IMR-90 (cell line): ENCODE measurements at regions not wholly inside any gene's neighbourhood (a gene's known extent, or its start where the extent isn't known, plus 50 kb on each side); places are given as distances from the start of the nearest gene placed in this dataset.

Source experiments
- ATAC-seq: fragments of 200-7000 bp; cut with Tn5 transposase; 2 replicates; pipeline ENCODE4 v1.9.1; 2020; ENCODE audit warnings: low read depth, mild to moderate bottlenecking, moderate library complexity
- BruUV-seq: library from RNA; stranded (reverse); fragments of 400-500 nt; replicated peaks from 2 replicates; lab custom pipeline; 2021; lab: Mats Ljungman, UMichigan
- CTCF ChIA-PET: fragments of 300-600 bp; formaldehyde crosslinking; extraction: SDS; loops from one replicate; lab custom pipeline; 2021; ENCODE audit warnings: antibody characterized with exemption; lab: Yijun Ruan, JAX
- POLR2A ChIA-PET: fragments of 300-600 bp; sonication (Branson Sonifier 250); formaldehyde crosslinking; loops from one replicate; lab custom pipeline; 2022; ENCODE audit warnings: antibody characterized with exemption; ENCODE audit not compliant: unreplicated experiment; lab: Charles Lee
- DNase-seq: peaks from one replicate; pipeline ENCODE4 v3.0.0; 2013
- H2AFZ ChIP-seq: replicated peaks from 2 replicates; pipeline ENCODE3; 2013; ENCODE audit warnings: low read length, mild to moderate bottlenecking; ENCODE audit not compliant: poor library complexity
- H2AK5ac ChIP-seq: 2 replicates; pipeline ENCODE4 v1.6.1; 2013; ENCODE audit warnings: low read depth, low read length, inconsistent platforms
- H2AK9ac ChIP-seq: replicated peaks from 2 replicates; pipeline ENCODE3; 2013; ENCODE audit warnings: mild to moderate bottlenecking, low read depth, low read length, moderate library complexity; ENCODE audit not compliant: poor library complexity
- H2BK120ac ChIP-seq: 2 replicates; pipeline ENCODE4 v1.6.1; 2013; ENCODE audit warnings: low read depth, low read length, inconsistent platforms
- H2BK15ac ChIP-seq: 3 replicates; pipeline ENCODE4 v1.6.1; 2013; ENCODE audit warnings: low read depth, low read length, inconsistent platforms
- H2BK20ac ChIP-seq: 2 replicates; pipeline ENCODE4 v1.6.1; 2013; ENCODE audit warnings: low read depth, mild to moderate bottlenecking, inconsistent platforms, low read length, moderate library complexity
- H2BK5ac ChIP-seq: 2 replicates; pipeline ENCODE4 v1.6.1; 2013; ENCODE audit warnings: mild to moderate bottlenecking, low read depth, low read length, inconsistent platforms; ENCODE audit not compliant: poor library complexity, severe bottlenecking
- H3K14ac ChIP-seq: replicated peaks from 2 replicates; pipeline ENCODE4 v1.6.1; 2013; ENCODE audit warnings: low read depth, low read length, inconsistent platforms
- H3K18ac ChIP-seq: 2 replicates; pipeline ENCODE4 v1.6.1; 2013; ENCODE audit warnings: low read depth, low read length, control low read depth
- H3K23ac ChIP-seq: 2 replicates; pipeline ENCODE4 v1.6.1; 2013; ENCODE audit warnings: low read depth, low read length, inconsistent platforms
- H3K27ac ChIP-seq: 2 replicates; pipeline ENCODE4 v1.5.1; 2013; ENCODE audit warnings: mild to moderate bottlenecking, control low read depth, low read length; ENCODE audit not compliant: insufficient read depth
- H3K27me3 ChIP-seq: 2 replicates; pipeline ENCODE4 v1.6.1; 2013; ENCODE audit warnings: low read length; ENCODE audit not compliant: control insufficient read depth, insufficient read depth
- H3K36me3 ChIP-seq: 2 replicates; pipeline ENCODE4 v1.6.1; 2013; ENCODE audit warnings: low read length, mixed read lengths; ENCODE audit not compliant: control insufficient read depth, insufficient read depth
- H3K4ac ChIP-seq: 2 replicates; pipeline ENCODE4 v1.6.1; 2013; ENCODE audit warnings: low read depth, low read length, inconsistent platforms
- H3K4me1 ChIP-seq: 2 replicates; pipeline ENCODE4 v1.6.1; 2013; ENCODE audit warnings: low read length, mixed read lengths; ENCODE audit not compliant: control insufficient read depth, insufficient read depth
- H3K4me2 ChIP-seq: 2 replicates; pipeline ENCODE4 v1.6.1; 2013; ENCODE audit warnings: low read depth, mild to moderate bottlenecking, control low read depth, low read length, moderate library complexity
- H3K4me3 ChIP-seq: 2 replicates; pipeline ENCODE4 v1.5.1; 2013; ENCODE audit warnings: low read depth, mild to moderate bottlenecking, control low read depth, low read length, moderate library complexity; ENCODE audit not compliant: insufficient read depth
- H3K56ac ChIP-seq: 2 replicates; pipeline ENCODE4 v1.6.1; 2013; ENCODE audit warnings: low read length, inconsistent platforms; ENCODE audit not compliant: insufficient read depth; ENCODE audit errors: extremely low read depth
- H3K79me1 ChIP-seq, 2 experiments: 2 replicates each; pipeline ENCODE4 v1.6.1; 2013; ENCODE audit warnings: low read length in 2 of 2, inconsistent platforms in 1 of 2, low read depth in 1 of 2
- H3K9ac ChIP-seq: 2 replicates; pipeline ENCODE4 v1.6.1; 2013; ENCODE audit warnings: low read depth, low read length, control low read depth
- H3K9me1 ChIP-seq: 2 replicates; pipeline ENCODE4 v1.6.1; 2013; ENCODE audit warnings: low read length, inconsistent platforms; ENCODE audit not compliant: insufficient read depth
- H3K9me3 ChIP-seq: 2 replicates; pipeline ENCODE4 v1.6.1; 2013; ENCODE audit warnings: low read length; ENCODE audit not compliant: control insufficient read depth, insufficient read depth
- H4K20me1 ChIP-seq: 2 replicates; pipeline ENCODE4 v1.6.1; 2013; ENCODE audit warnings: low read length, inconsistent platforms; ENCODE audit not compliant: insufficient read depth
- H4K5ac ChIP-seq: 2 replicates; pipeline ENCODE4 v1.6.1; 2013; ENCODE audit warnings: mild to moderate bottlenecking, low read depth, low read length, control low read depth
- H4K8ac ChIP-seq, 2 experiments: 2 replicates each; pipeline ENCODE4 v1.6.1; 2013; ENCODE audit warnings: low read depth in 2 of 2, low read length in 2 of 2, control low read depth in 1 of 2, inconsistent platforms in 1 of 2
- H4K91ac ChIP-seq: 2 replicates; pipeline ENCODE4 v1.6.1; 2013; ENCODE audit warnings: low read depth, low read length, inconsistent platforms; ENCODE audit not compliant: insufficient read depth
- BHLHE40 ChIP-seq: fragments of 150-350 bp; IDR thresholded peaks from 2 replicates; pipeline ENCODE4 v1.6.1; 2016; ENCODE audit warnings: mild to moderate bottlenecking, low read depth, low read length
- CEBPB ChIP-seq: IDR thresholded peaks from 2 replicates; pipeline ENCODE4 v1.6.1; 2012; ENCODE audit warnings: low read depth, low read length, improper control_type of control experiment
- CHD1 ChIP-seq: IDR thresholded peaks from 2 replicates; pipeline ENCODE4 v1.6.1; 2012; ENCODE audit warnings: low read depth, low read length, improper control_type of control experiment
- ELK1 ChIP-seq: fragments of 150-350 bp; IDR thresholded peaks from 2 replicates; pipeline ENCODE4 v1.6.1; 2016; ENCODE audit warnings: low read depth, mild to moderate bottlenecking, low read length, moderate library complexity, borderline replicate concordance
- FOS ChIP-seq: fragments of 150-350 bp; IDR thresholded peaks from 2 replicates; pipeline ENCODE4 v1.6.1; 2016; ENCODE audit warnings: low read depth, low read length
- MAFK ChIP-seq: IDR thresholded peaks from 2 replicates; pipeline ENCODE4 v1.6.1; 2012; ENCODE audit warnings: low read depth, low read length, improper control_type of control experiment
- MAZ ChIP-seq: IDR thresholded peaks from 2 replicates; pipeline ENCODE4 v1.6.1; 2012; ENCODE audit warnings: low read depth, mild to moderate bottlenecking, low read length, improper control_type of control experiment, moderate library complexity, borderline replicate concordance
- MXI1 ChIP-seq: IDR thresholded peaks from 2 replicates; pipeline ENCODE4 v1.6.1; 2012; ENCODE audit warnings: low read depth, mild to moderate bottlenecking, low read length, moderate library complexity, borderline replicate concordance
- NFE2L2 ChIP-seq: fragments of 150-350 bp; IDR thresholded peaks from 2 replicates; pipeline ENCODE4 v1.6.1; 2016; ENCODE audit warnings: low read depth, mild to moderate bottlenecking, low read length
- POLR2A ChIP-seq: IDR thresholded peaks from 2 replicates; pipeline ENCODE4 v1.6.1; 2012; ENCODE audit warnings: mild to moderate bottlenecking, low read depth, low read length
- RAD21 ChIP-seq: IDR thresholded peaks from 2 replicates; pipeline ENCODE4 v1.6.1; 2012; ENCODE audit warnings: low read length, improper control_type of control experiment
- RCOR1 ChIP-seq: IDR thresholded peaks from 2 replicates; pipeline ENCODE4 v1.6.1; 2012; ENCODE audit warnings: mild to moderate bottlenecking, low read length, improper control_type of control experiment; ENCODE audit not compliant: insufficient replicate concordance
- RFX5 ChIP-seq: IDR thresholded peaks from 2 replicates; pipeline ENCODE4 v1.8.0; 2012; ENCODE audit warnings: low read depth, mild to moderate bottlenecking, low read length, moderate library complexity
- SMC3 ChIP-seq: fragments of 150-350 bp; IDR thresholded peaks from 2 replicates; pipeline ENCODE4 v1.6.1; 2016; ENCODE audit warnings: low read depth, mild to moderate bottlenecking, antibody characterized with exemption, low read length, moderate library complexity
- USF2 ChIP-seq: fragments of 150-350 bp; IDR thresholded peaks from 2 replicates; pipeline ENCODE4 v1.6.1; 2017; ENCODE audit warnings: mild to moderate bottlenecking, antibody characterized with exemption, low read length, low read depth
- WGBS, 2 experiments: methylation state at CpG; one replicate each; pipeline versions ENCODE4 v1.1.5 to v1.1.7; 2013; ENCODE audit warnings: missing lambda C conversion rate in 2 of 2; ENCODE audit not compliant: insufficient read length in 1 of 2; ENCODE audit errors: extremely low coverage in 2 of 2; 5-methylcytosine and 5-hydroxymethylcytosine counted together
- dilution Hi-C: fragments of 300-500 bp; cut with HindIII; formaldehyde crosslinking; loops from one replicate; pipeline ENCODE4 v1.14.3; 2018; ENCODE audit warnings: low sequenced_read_pairs; ENCODE audit not compliant: unreplicated experiment
- in situ Hi-C: fragments of 300-500 bp; cut with MboI; formaldehyde crosslinking; loops from 3 replicates; pipeline ENCODE4 v1.14.3; 2019; ENCODE audit warnings: low sequenced_read_pairs, inconsistent platforms, mixed read lengths
- intact Hi-C: fragments of 100-400 bp; cut with micrococcal nuclease; formaldehyde crosslinking; loops from 2 replicates; pipeline ENCODE4 v1.10.0; 2022

- Histone ChIP-seq H4K91ac (no peak overlapping the region), H3K14ac (no peak overlapping the region), H3K9me1 (no peaks in the 10 kb centered on the region), H3K4ac (no peak overlapping the region), H4K8ac (no peak overlapping the region), H3K4me1 (no peaks in the 10 kb centered on the region), H2BK120ac (no peak overlapping the region), H2BK20ac (no peak overlapping the region), H2AK9ac (no peak overlapping the region), H3K79me1 (no peaks in the 10 kb centered on the region), H2BK15ac (no peak overlapping the region), H2BK5ac (no peak overlapping the region), H3K9me3 (peaks cover 5% of the 10 kb centered on the region), H4K20me1 (no peaks in the 10 kb centered on the region), H3K27me3 (no peaks in the 10 kb centered on the region), H3K18ac (no peak overlapping the region), H3K36me3 (no peaks in the 10 kb centered on the region), H3K56ac (no peak overlapping the region), H3K23ac (no peak overlapping the region), H2AFZ (no peak overlapping the region), H3K4me2 (no peak overlapping the region), H4K5ac (no peak overlapping the region), H3K4me3 (no peak overlapping the region), H3K27ac (no peak overlapping the region), H2AK5ac (no peak overlapping the region), H3K9ac (no peak overlapping the region)
- DNase-seq (no peak), ATAC-seq (no peak)
- no CpG with 5 or more reads among the region's 3 CpGs for WGBS, 2 experiments
- ChIA-PET CTCF (interaction anchor here (0.7 kb wide), 1 partner anchor 22 kb away, joined by 3 read pairs; no protein-coding TSS in a partner anchor), POLR2A (no interaction called here)
- intact Hi-C loops = no loop called here
- dilution Hi-C loops = no loop called here
- in situ Hi-C loops = no loop called here
- BruUV-seq = no TSS peak
- TF ChIP-seq MXI1 (no peak), USF2 (no peak), MAZ (no peak), BHLHE40 (no peak), NFE2L2 (no peak), RFX5 (no peak), FOS (no peak), SMC3 (no peak), POLR2A (no peak), CHD1 (no peak), MAFK (no peak), RAD21 (no peak), CEBPB (no peak), ELK1 (no peak), RCOR1 (no peak)
Observed at GRCh38 chr11:21969841-21970240, 223.0 kb upstream of the ANO5 start.
